ENCODE measurements at regions not wholly inside any gene's neighbourhood (a gene's known extent, or its start where the extent isn't known, plus 50 kb on each side); places are given as distances from the start of the nearest gene placed in this dataset.
"Not testable (repeated sequence)": the region's sequence is repeated elsewhere in the genome, so short reads cannot be mapped to it uniquely, and the experiment has no call there.

- Histone ChIP-seq H2AFZ (ENCODE audit: low read depth, low read length) (no peak overlapping the region), H4K20me1 (ENCODE audit: insufficient read depth) (no peaks in the 10 kb centered on the region), H3K36me3 (ENCODE audit: insufficient read depth, low read length) (no peaks in the 10 kb centered on the region), H3K4me3 (ENCODE audit: low read length) (no peak overlapping the region), H3K27ac (ENCODE audit: low read length) (no peak overlapping the region), H3K4me2 (ENCODE audit: low read length) (no peak overlapping the region), H3K9me3 (ENCODE audit: low read length) (no peaks in the 10 kb centered on the region), H3K27me3 (ENCODE audit: insufficient read depth, low read depth, low read length) (no peaks in the 10 kb centered on the region), H3K9me2 (ENCODE audit: insufficient read depth, low read length) (no peaks in the 10 kb centered on the region), H3F3A (ENCODE audit: insufficient read depth, low read length, poor library complexity, severe bottlenecking) (no peaks in the 10 kb centered on the region), H3K9ac (ENCODE audit: low read length) (no peak overlapping the region), H3K79me2 (replicated peaks; ENCODE audit: insufficient read depth, low read length) (no peaks in the 10 kb centered on the region)
- TF ChIP-seq, protein P1, sequence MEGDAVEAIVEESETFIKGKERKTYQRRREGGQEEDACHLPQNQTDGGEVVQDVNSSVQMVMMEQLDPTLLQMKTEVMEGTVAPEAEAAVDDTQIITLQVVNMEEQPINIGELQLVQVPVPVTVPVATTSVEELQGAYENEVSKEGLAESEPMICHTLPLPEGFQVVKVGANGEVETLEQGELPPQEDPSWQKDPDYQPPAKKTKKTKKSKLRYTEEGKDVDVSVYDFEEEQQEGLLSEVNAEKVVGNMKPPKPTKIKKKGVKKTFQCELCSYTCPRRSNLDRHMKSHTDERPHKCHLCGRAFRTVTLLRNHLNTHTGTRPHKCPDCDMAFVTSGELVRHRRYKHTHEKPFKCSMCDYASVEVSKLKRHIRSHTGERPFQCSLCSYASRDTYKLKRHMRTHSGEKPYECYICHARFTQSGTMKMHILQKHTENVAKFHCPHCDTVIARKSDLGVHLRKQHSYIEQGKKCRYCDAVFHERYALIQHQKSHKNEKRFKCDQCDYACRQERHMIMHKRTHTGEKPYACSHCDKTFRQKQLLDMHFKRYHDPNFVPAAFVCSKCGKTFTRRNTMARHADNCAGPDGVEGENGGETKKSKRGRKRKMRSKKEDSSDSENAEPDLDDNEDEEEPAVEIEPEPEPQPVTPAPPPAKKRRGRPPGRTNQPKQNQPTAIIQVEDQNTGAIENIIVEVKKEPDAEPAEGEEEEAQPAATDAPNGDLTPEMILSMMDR (IDR thresholded peaks at IDR 0.05; ENCODE audit: poor library complexity, severe bottlenecking), result no peak
- TF ChIP-seq REST (IDR thresholded peaks at IDR 0.05; ENCODE audit: borderline replicate concordance) (no peak), POLR2AphosphoS5 (IDR thresholded peaks at IDR 0.05) (no peak), EZH2 (IDR thresholded peaks at IDR 0.05; ENCODE audit: borderline replicate concordance, insufficient read depth, low read length, poor library complexity, severe bottlenecking) (no peak), SMC3 (conservative IDR thresholded peaks at IDR 0.05; ENCODE audit: poor library complexity) (no peak), RAD21 (conservative IDR thresholded peaks at IDR 0.05) (no peak), EP300 (conservative IDR thresholded peaks at IDR 0.05; ENCODE audit: poor library complexity, severe bottlenecking) (no peak), MXI1 (conservative IDR thresholded peaks at IDR 0.05; ENCODE audit: poor library complexity, severe bottlenecking) (no peak), TAF1 (IDR thresholded peaks at IDR 0.05; ENCODE audit: low read depth) (no peak)
Observed at GRCh38 chr22:33124471-33124870, 66.3 kb upstream of the SYN3 start.

- H2AFZ ChIP-seq (ENCODE audit: low read depth, low read length); H3K9ac ChIP-seq (ENCODE audit: low read length); H3K27ac ChIP-seq (ENCODE audit: low read length); H3K4me2 ChIP-seq (ENCODE audit: low read length); H3K9me3 ChIP-seq (ENCODE audit: low read length); H3K79me2 ChIP-seq (replicated peaks; ENCODE audit: insufficient read depth, low read length); H3K36me3 ChIP-seq (ENCODE audit: insufficient read depth, low read length); H3K9me2 ChIP-seq (ENCODE audit: insufficient read depth, low read length); H3K27me3 ChIP-seq (ENCODE audit: insufficient read depth, low read depth, low read length); H4K20me1 ChIP-seq (ENCODE audit: insufficient read depth); H3F3A ChIP-seq (ENCODE audit: insufficient read depth, low read length, poor library complexity, severe bottlenecking); H3K4me3 ChIP-seq (ENCODE audit: low read length): not testable (repeated sequence)
Observed at GRCh38 chr22:33122439-33122838, 64.3 kb upstream of the SYN3 start.

DNA sequence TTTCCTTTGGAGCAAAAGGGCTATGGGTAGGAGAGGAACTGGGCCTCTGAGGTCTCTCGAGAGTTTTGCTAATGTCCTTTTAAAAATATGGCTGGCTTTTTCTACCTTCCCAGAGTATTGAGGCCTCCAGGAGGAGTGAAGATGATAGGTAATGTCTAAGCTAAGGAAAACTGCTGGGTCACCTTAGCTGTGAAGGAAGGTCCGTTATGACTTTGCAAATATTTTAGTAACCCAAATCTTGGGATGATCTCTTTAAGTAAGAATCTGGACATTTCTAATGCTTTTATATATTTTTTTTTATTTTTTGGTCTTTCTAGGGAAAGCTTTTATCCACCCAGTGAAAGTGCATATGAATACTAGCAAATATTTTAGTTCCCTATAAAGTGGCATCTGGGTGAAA, 60.9 kb upstream of the SYN3 start:
- Histone ChIP-seq H3K36me3 (ENCODE audit: insufficient read depth, low read length) (no peaks in the 10 kb centered on the region), H3K79me2 (replicated peaks; ENCODE audit: insufficient read depth, low read length) (no peaks in the 10 kb centered on the region), H2AFZ (ENCODE audit: low read depth, low read length) (no peak overlapping the region), H3K4me3 (ENCODE audit: low read length) (no peak overlapping the region), H3K9me2 (ENCODE audit: insufficient read depth, low read length) (no peaks in the 10 kb centered on the region), H3F3A (ENCODE audit: insufficient read depth, low read length, poor library complexity, severe bottlenecking) (no peaks in the 10 kb centered on the region), H3K4me2 (ENCODE audit: low read length) (no peak overlapping the region), H3K9ac (ENCODE audit: low read length) (no peak overlapping the region), H4K20me1 (ENCODE audit: insufficient read depth) (no peaks in the 10 kb centered on the region), H3K9me3 (ENCODE audit: low read length) (no peaks in the 10 kb centered on the region), H3K27ac (ENCODE audit: low read length) (no peak overlapping the region), H3K27me3 (ENCODE audit: insufficient read depth, low read depth, low read length) (no peaks in the 10 kb centered on the region)
- TF ChIP-seq, protein P1 (IDR thresholded peaks at IDR 0.05; ENCODE audit: poor library complexity, severe bottlenecking), result no peak
- TF ChIP-seq SMC3 (conservative IDR thresholded peaks at IDR 0.05; ENCODE audit: poor library complexity) (no peak), REST (IDR thresholded peaks at IDR 0.05; ENCODE audit: borderline replicate concordance) (no peak), TAF1 (IDR thresholded peaks at IDR 0.05; ENCODE audit: low read depth) (no peak), EZH2 (IDR thresholded peaks at IDR 0.05; ENCODE audit: borderline replicate concordance, insufficient read depth, low read length, poor library complexity, severe bottlenecking) (no peak), EP300 (conservative IDR thresholded peaks at IDR 0.05; ENCODE audit: poor library complexity, severe bottlenecking) (no peak), POLR2AphosphoS5 (IDR thresholded peaks at IDR 0.05) (no peak), MXI1 (conservative IDR thresholded peaks at IDR 0.05; ENCODE audit: poor library complexity, severe bottlenecking) (no peak), RAD21 (conservative IDR thresholded peaks at IDR 0.05) (no peak)
